TTC549 (cell line): ENCODE measurements at regions not wholly inside any gene's neighbourhood (a gene's known extent, or its start where the extent isn't known, plus 50 kb on each side); places are given as distances from the start of the nearest gene placed in this dataset.
"Not testable (repeated sequence)": the region's sequence is repeated elsewhere in the genome, so short reads cannot be mapped to it uniquely, and the experiment has no call there.

Experiments used
- FAIRE-seq: peaks from 2 replicates; lab custom pipeline; 2012; peaks lifted over from hg19 to GRCh38; lab: Jason Lieb, UNC

- FAIRE-seq, result not testable (repeated sequence)
Observed at GRCh38 chr10:131839880-131840787, 60.7 kb upstream of the PPP2R2D start.

- no peak for FAIRE-seq
Observed at GRCh38 chr10:131840788-131841118, 60.1 kb upstream of the PPP2R2D start.

- FAIRE-seq, result no peak
Observed at GRCh38 chr10:131841131-131841660, 59.6 kb upstream of the PPP2R2D start.

- no peak for FAIRE-seq
Observed at GRCh38 chr10:131841661-131842139, 59.1 kb upstream of the PPP2R2D start.

GRCh38 chr10:131842351-131843088 is 58.3 kb upstream of the PPP2R2D start:
- FAIRE-seq, result no peak

GRCh38 chr10:131843089-131843595 is 57.7 kb upstream of the PPP2R2D start:
- FAIRE-seq, result no peak

- no peak for FAIRE-seq
Observed at GRCh38 chr10:131843881-131844284, 56.9 kb upstream of the PPP2R2D start.

- no peak for FAIRE-seq
Observed at GRCh38 chr10:131844529-131845084, 56.2 kb upstream of the PPP2R2D start.

- no peak for FAIRE-seq
Observed at GRCh38 chr10:131845505-131846239, 55.1 kb upstream of the PPP2R2D start.

- FAIRE-seq, result no peak
Observed at GRCh38 chr10:131846240-131847101, 54.3 kb upstream of the PPP2R2D start.

GRCh38 chr10:131847241-131847783 is 53.5 kb upstream of the PPP2R2D start:
- no peak for FAIRE-seq

- no peak for FAIRE-seq
Observed at GRCh38 chr10:131848296-131848695, 52.5 kb upstream of the PPP2R2D start.

- no peak for FAIRE-seq
Observed at GRCh38 chr10:131848741-131849590, 51.8 kb upstream of the PPP2R2D start.

GRCh38 chr10:131849591-131850382 is 51.0 kb upstream of the PPP2R2D start:
- FAIRE-seq, result no peak

- FAIRE-seq, result no peak
Observed at GRCh38 chr10:131850383-131850870, 50.4 kb upstream of the PPP2R2D start.
